ENCODE measurements at regions not wholly inside any gene's neighbourhood (a gene's known extent, or its start where the extent isn't known, plus 50 kb on each side); places are given as distances from the start of the nearest gene placed in this dataset.

DNA sequence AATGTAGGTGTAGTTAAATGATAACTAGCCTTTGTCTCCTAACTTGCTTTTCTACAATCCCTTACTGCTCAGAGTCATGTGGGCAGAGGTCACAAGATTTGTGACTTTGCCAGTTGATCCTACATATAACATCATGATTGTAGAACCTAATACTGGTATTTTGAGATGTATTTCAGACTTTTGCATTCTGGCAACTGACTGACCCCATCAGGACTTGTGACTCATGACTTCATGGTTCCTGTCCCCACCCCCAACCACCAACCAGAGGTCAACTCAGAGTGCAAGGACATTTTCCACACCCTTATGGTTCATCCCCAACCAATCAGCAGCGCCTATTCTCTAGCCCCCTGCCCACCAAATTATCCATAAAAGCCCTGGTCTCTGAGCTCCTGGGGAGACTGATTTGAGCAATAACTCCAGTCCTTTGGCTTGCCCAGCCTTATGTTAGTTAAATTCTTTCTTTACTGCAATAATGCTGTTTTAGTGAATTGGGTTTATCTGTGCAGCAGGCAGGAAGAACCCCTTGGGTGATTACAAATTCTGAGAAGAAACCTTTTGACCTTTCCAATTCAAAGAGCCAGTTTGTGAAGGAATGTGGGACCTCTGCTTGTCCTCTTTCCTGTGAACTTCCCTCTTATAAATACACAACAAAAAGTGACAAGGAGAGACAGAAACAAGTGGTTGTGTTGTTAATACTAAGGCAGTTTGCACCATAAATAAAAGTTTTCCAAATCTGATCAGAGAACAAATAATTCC, 588.7 kb downstream of the UTRN start:
- ChIA-PET POLR2A (no interaction called here), CTCF (no interaction called here)
- H3K27me3 Mint-ChIP-seq: peaks cover 26% of the 10 kb centered on the region
- H3K4me3 Mint-ChIP-seq: no peak overlapping the region
- ATAC-seq (ENCODE audit: low read depth) (no peak), DNase-seq (no peak)
- H4K20me1 ChIP-seq (ENCODE audit: control insufficient read depth, insufficient read depth, low read length, poor library complexity, severe bottlenecking): no peaks in the 10 kb centered on the region
- no peak overlapping the region for H3K9ac ChIP-seq (ENCODE audit: low read length)
- H3K27ac ChIP-seq (ENCODE audit: low read length in 2 of 2): no peak overlapping the region
- H3K4me1 ChIP-seq (ENCODE audit: control insufficient read depth in 2 of 2, insufficient read depth in 2 of 2, low read length in 2 of 2): no peaks in the 10 kb centered on the region
- intact Hi-C loops (cut with micrococcal nuclease): no loop called here
- no peaks in the 10 kb centered on the region for H3K79me2 ChIP-seq (ENCODE audit: control insufficient read depth, insufficient read depth, low read length)
- H3K4me1 Mint-ChIP-seq: no peaks in the 10 kb centered on the region
- 80% methylated on average over 1 of the region's 1 CpG for WGBS (ENCODE audit: insufficient coverage)
- no peak overlapping the region for H3K4me2 ChIP-seq (replicated peaks; ENCODE audit: low read depth, low read length, poor library complexity, severe bottlenecking)
- H2AFZ ChIP-seq (ENCODE audit: insufficient read depth, low read depth, low read length, poor library complexity, severe bottlenecking): no peak overlapping the region
- no peak overlapping the region for H3K4me3 ChIP-seq (ENCODE audit: control extremely low read depth in 1 of 5, extremely low read depth in 1 of 5, insufficient read depth in 1 of 5, low read depth in 2 of 5, low read length in 4 of 5)
- no peaks in the 10 kb centered on the region for H3K36me3 ChIP-seq (replicated peaks in 1 of 2; ENCODE audit: control extremely low read depth in 1 of 2, control insufficient read depth in 1 of 2, extremely low read depth in 1 of 2, insufficient read depth in 2 of 2, low read length in 1 of 2)
- TF ChIP-seq, protein P1, sequence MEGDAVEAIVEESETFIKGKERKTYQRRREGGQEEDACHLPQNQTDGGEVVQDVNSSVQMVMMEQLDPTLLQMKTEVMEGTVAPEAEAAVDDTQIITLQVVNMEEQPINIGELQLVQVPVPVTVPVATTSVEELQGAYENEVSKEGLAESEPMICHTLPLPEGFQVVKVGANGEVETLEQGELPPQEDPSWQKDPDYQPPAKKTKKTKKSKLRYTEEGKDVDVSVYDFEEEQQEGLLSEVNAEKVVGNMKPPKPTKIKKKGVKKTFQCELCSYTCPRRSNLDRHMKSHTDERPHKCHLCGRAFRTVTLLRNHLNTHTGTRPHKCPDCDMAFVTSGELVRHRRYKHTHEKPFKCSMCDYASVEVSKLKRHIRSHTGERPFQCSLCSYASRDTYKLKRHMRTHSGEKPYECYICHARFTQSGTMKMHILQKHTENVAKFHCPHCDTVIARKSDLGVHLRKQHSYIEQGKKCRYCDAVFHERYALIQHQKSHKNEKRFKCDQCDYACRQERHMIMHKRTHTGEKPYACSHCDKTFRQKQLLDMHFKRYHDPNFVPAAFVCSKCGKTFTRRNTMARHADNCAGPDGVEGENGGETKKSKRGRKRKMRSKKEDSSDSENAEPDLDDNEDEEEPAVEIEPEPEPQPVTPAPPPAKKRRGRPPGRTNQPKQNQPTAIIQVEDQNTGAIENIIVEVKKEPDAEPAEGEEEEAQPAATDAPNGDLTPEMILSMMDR (IDR thresholded peaks at IDR 0.05): no peak
- TF ChIP-seq EZH2 (IDR thresholded peaks at IDR 0.05; ENCODE audit: borderline replicate concordance, insufficient read depth, low read depth, low read length, poor library complexity, severe bottlenecking): no peak
- H3K9me3 ChIP-seq (ENCODE audit: control extremely low read depth in 1 of 3, control insufficient read depth in 2 of 3, insufficient read depth in 1 of 3, low read length in 2 of 3): peaks cover 0 to 4% (median 2%) of the 10 kb centered on the region in 3 donors
- peaks cover 0 to 6% (median 0%) of the 10 kb centered on the region in 4 experiments for H3K27me3 ChIP-seq (replicated peaks in 1 of 4; ENCODE audit: control extremely low read depth in 1 of 4, control insufficient read depth in 3 of 4, insufficient read depth in 4 of 4, low read length in 3 of 4)
- peaks cover 7% of the 10 kb centered on the region for H3K9me3 Mint-ChIP-seq (ENCODE audit: insufficient read depth)
- H3K27ac Mint-ChIP-seq: no peak overlapping the region

DNA sequence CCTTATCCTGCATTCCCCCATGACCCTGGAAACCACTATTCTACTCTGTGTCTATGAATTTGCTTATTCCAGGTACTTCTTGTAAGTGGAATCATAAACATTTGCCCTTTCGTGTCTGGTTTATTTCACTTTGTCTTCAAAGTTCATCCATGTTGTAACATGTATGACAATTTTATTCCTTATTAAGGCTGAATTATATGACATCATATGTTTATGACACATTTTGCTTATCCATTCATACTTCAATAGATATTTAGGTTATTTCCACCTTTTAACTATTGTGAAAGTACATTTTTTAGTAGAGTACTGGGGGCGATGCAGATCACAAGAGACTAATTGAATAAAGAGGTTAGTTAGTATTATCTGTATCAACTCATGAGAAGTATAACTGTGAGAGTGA, 591.6 kb downstream of the UTRN start:
- no peak overlapping the region for H3K27ac ChIP-seq (ENCODE audit: low read length in 2 of 2)
- no peak for ATAC-seq (ENCODE audit: low read depth)
- Mint-ChIP-seq H3K27me3 (peaks cover 36% of the 10 kb centered on the region), H3K4me3 (no peak overlapping the region), H3K27ac (no peak overlapping the region), H3K4me1 (no peaks in the 10 kb centered on the region), H3K9me3 (ENCODE audit: insufficient read depth) (peaks cover 7% of the 10 kb centered on the region)
- H4K20me1 ChIP-seq (ENCODE audit: control insufficient read depth, insufficient read depth, low read length, poor library complexity, severe bottlenecking): no peaks in the 10 kb centered on the region
- TF ChIP-seq, protein P1 (IDR thresholded peaks at IDR 0.05): no peak
- DNase-seq: no peak
- peaks cover 0 to 6% (median 0%) of the 10 kb centered on the region in 4 experiments for H3K27me3 ChIP-seq (replicated peaks in 1 of 4; ENCODE audit: control extremely low read depth in 1 of 4, control insufficient read depth in 3 of 4, insufficient read depth in 4 of 4, low read length in 3 of 4)
- POLR2A ChIA-PET: no interaction called here
- H3K9ac ChIP-seq (ENCODE audit: low read length): no peak overlapping the region
- CTCF ChIA-PET: no interaction called here
- H2AFZ ChIP-seq (ENCODE audit: insufficient read depth, low read depth, low read length, poor library complexity, severe bottlenecking): no peak overlapping the region
- no peak overlapping the region for H3K4me3 ChIP-seq (ENCODE audit: control extremely low read depth in 1 of 5, extremely low read depth in 1 of 5, insufficient read depth in 1 of 5, low read depth in 2 of 5, low read length in 4 of 5)
- peaks cover 0 to 4% (median 2%) of the 10 kb centered on the region in 3 donors for H3K9me3 ChIP-seq (ENCODE audit: control extremely low read depth in 1 of 3, control insufficient read depth in 2 of 3, insufficient read depth in 1 of 3, low read length in 2 of 3)
- intact Hi-C loops (cut with micrococcal nuclease): no loop called here
- no peak overlapping the region for H3K4me2 ChIP-seq (replicated peaks; ENCODE audit: low read depth, low read length, poor library complexity, severe bottlenecking)
- no peaks in the 10 kb centered on the region for H3K79me2 ChIP-seq (ENCODE audit: control insufficient read depth, insufficient read depth, low read length)
- H3K36me3 ChIP-seq (replicated peaks in 1 of 2; ENCODE audit: control extremely low read depth in 1 of 2, control insufficient read depth in 1 of 2, extremely low read depth in 1 of 2, insufficient read depth in 2 of 2, low read length in 1 of 2): no peaks in the 10 kb centered on the region
- WGBS (ENCODE audit: insufficient coverage): no CpG with 5 or more reads among the region's 2 CpGs
- H3K4me1 ChIP-seq (ENCODE audit: control insufficient read depth in 2 of 2, insufficient read depth in 2 of 2, low read length in 2 of 2): no peaks in the 10 kb centered on the region
